ENCODE measurements at regions not wholly inside any gene's neighbourhood (a gene's known extent, or its start where the extent isn't known, plus 50 kb on each side); places are given as distances from the start of the nearest gene placed in this dataset.

- TF ChIP-seq CTCF (conservative IDR thresholded peaks at IDR 0.05; ENCODE audit: control insufficient read depth, insufficient read depth, low read depth, low read length), result peak; percentile 70
- peak; percentile 77 for DNase-seq (ENCODE audit: low read depth)
- no peak overlapping the region for H3K4me3 ChIP-seq (ENCODE audit: control insufficient read depth, low read depth, low read length)
Measured at GRCh38 chr6:152863618-152864326, 113.2 kb downstream of the VIP start.

GRCh38 chr6:152874267-152874666, 108.6 kb downstream of the FBXO5 start:
- no peak for TF ChIP-seq CTCF (conservative IDR thresholded peaks at IDR 0.05; ENCODE audit: control insufficient read depth, insufficient read depth, low read depth, low read length)
- no peak overlapping the region for H3K4me3 ChIP-seq (ENCODE audit: control insufficient read depth, low read depth, low read length)
- DNase-seq (ENCODE audit: low read depth), result no peak

GRCh38 chr6:152874846-152875568, 107.8 kb downstream of the FBXO5 start:
- TF ChIP-seq CTCF (conservative IDR thresholded peaks at IDR 0.05; ENCODE audit: control insufficient read depth, insufficient read depth, low read depth, low read length), result no peak

GRCh38 chr6:152879681-152880080, 103.2 kb downstream of the FBXO5 start:
- no peak overlapping the region for H3K4me3 ChIP-seq (ENCODE audit: control insufficient read depth, low read depth, low read length)
- TF ChIP-seq CTCF (conservative IDR thresholded peaks at IDR 0.05; ENCODE audit: control insufficient read depth, insufficient read depth, low read depth, low read length), result no peak
- DNase-seq (ENCODE audit: low read depth), result no peak

More at GRCh38 chr6:152874846-152875568, 107.8 kb downstream of the FBXO5 start:
- DNase-seq (ENCODE audit: low read depth), result no peak
- no peak overlapping the region for H3K4me3 ChIP-seq (ENCODE audit: control insufficient read depth, low read depth, low read length)

GRCh38 chr6:152893187-152893586, 89.7 kb downstream of the FBXO5 start:
- H3K4me3 ChIP-seq (ENCODE audit: control insufficient read depth, low read depth, low read length), result no peak overlapping the region
- no peak for DNase-seq (ENCODE audit: low read depth)
- no peak for TF ChIP-seq CTCF (conservative IDR thresholded peaks at IDR 0.05; ENCODE audit: control insufficient read depth, insufficient read depth, low read depth, low read length)

- no peak for DNase-seq (ENCODE audit: low read depth)
- no peak overlapping the region for H3K4me3 ChIP-seq (ENCODE audit: control insufficient read depth, low read depth, low read length)
- no peak for TF ChIP-seq CTCF (conservative IDR thresholded peaks at IDR 0.05; ENCODE audit: control insufficient read depth, insufficient read depth, low read depth, low read length)
Measured at GRCh38 chr6:152896923-152897322, 85.9 kb downstream of the FBXO5 start.
